ENCODE measurements at regions not wholly inside any gene's neighbourhood (a gene's known extent, or its start where the extent isn't known, plus 50 kb on each side); places are given as distances from the start of the nearest gene placed in this dataset.

GRCh38 chr10:88182601-88182930 lies 319.1 kb downstream of the PTEN start:
- no peak overlapping the region for H3K4me3 ChIP-seq (ENCODE audit: control insufficient read depth, low read depth, low read length)
- no peak for DNase-seq (ENCODE audit: low read depth)
- no peak for TF ChIP-seq CTCF (conservative IDR thresholded peaks at IDR 0.05; ENCODE audit: control insufficient read depth, insufficient read depth, low read depth, low read length)

GRCh38 chr10:88184543-88185297 lies 321.3 kb downstream of the PTEN start:
- TF ChIP-seq CTCF (conservative IDR thresholded peaks at IDR 0.05; ENCODE audit: control insufficient read depth, insufficient read depth, low read depth, low read length), result no peak
- no peak overlapping the region for H3K4me3 ChIP-seq (ENCODE audit: control insufficient read depth, low read depth, low read length)
- no peak for DNase-seq (ENCODE audit: low read depth)

- no peak for DNase-seq (ENCODE audit: low read depth)
- H3K4me3 ChIP-seq (ENCODE audit: control insufficient read depth, low read depth, low read length), result no peak overlapping the region
- no peak for TF ChIP-seq CTCF (conservative IDR thresholded peaks at IDR 0.05; ENCODE audit: control insufficient read depth, insufficient read depth, low read depth, low read length)
These were observed 322.4 kb downstream of the PTEN start for GRCh38 chr10:88185830-88186229.

- DNase-seq (ENCODE audit: low read depth), result peak; percentile 85
These were observed 322.9 kb downstream of the PTEN start for GRCh38 chr10:88186335-88186734.

GRCh38 chr10:88187472-88187871 lies 324.0 kb downstream of the PTEN start:
- no peak overlapping the region for H3K4me3 ChIP-seq (ENCODE audit: control insufficient read depth, low read depth, low read length)
- no peak for DNase-seq (ENCODE audit: low read depth)
- TF ChIP-seq CTCF (conservative IDR thresholded peaks at IDR 0.05; ENCODE audit: control insufficient read depth, insufficient read depth, low read depth, low read length), result no peak

More at GRCh38 chr10:88186335-88186734, 322.9 kb downstream of the PTEN start:
- TF ChIP-seq CTCF (conservative IDR thresholded peaks at IDR 0.05; ENCODE audit: control insufficient read depth, insufficient read depth, low read depth, low read length), result no peak
- H3K4me3 ChIP-seq (ENCODE audit: control insufficient read depth, low read depth, low read length), result no peak overlapping the region

- TF ChIP-seq CTCF (conservative IDR thresholded peaks at IDR 0.05; ENCODE audit: control insufficient read depth, insufficient read depth, low read depth, low read length), result no peak
- no peak overlapping the region for H3K4me3 ChIP-seq (ENCODE audit: control insufficient read depth, low read depth, low read length)
- DNase-seq (ENCODE audit: low read depth), result no peak
These were observed 326.7 kb downstream of the PTEN start for GRCh38 chr10:88190123-88190522.
